LNCaP clone FGC (cell line): ENCODE measurements at regions not wholly inside any gene's neighbourhood (a gene's known extent, or its start where the extent isn't known, plus 50 kb on each side); places are given as distances from the start of the nearest gene placed in this dataset.

Experiments used
- DNase-seq: peaks from one replicate; pipeline ENCODE4 v3.0.0-alpha.2; 2011; ENCODE audit warnings: low read depth
- H3K4me3 ChIP-seq: 2 replicates; pipeline ENCODE4 v1.5.1; 2011; ENCODE audit warnings: mild to moderate bottlenecking, low read depth, low read length, control low read depth
- TF ChIP-seq, protein P1 (sequence below): IDR thresholded peaks from 2 replicates; pipeline ENCODE4 v1.5.1; 2012; ENCODE audit warnings: mild to moderate bottlenecking; ENCODE audit not compliant: control insufficient read depth, insufficient read depth; ENCODE audit errors: extremely low read depth

- H3K4me3 ChIP-seq, result no peak overlapping the region
- no peak for DNase-seq
- TF ChIP-seq, protein P1, sequence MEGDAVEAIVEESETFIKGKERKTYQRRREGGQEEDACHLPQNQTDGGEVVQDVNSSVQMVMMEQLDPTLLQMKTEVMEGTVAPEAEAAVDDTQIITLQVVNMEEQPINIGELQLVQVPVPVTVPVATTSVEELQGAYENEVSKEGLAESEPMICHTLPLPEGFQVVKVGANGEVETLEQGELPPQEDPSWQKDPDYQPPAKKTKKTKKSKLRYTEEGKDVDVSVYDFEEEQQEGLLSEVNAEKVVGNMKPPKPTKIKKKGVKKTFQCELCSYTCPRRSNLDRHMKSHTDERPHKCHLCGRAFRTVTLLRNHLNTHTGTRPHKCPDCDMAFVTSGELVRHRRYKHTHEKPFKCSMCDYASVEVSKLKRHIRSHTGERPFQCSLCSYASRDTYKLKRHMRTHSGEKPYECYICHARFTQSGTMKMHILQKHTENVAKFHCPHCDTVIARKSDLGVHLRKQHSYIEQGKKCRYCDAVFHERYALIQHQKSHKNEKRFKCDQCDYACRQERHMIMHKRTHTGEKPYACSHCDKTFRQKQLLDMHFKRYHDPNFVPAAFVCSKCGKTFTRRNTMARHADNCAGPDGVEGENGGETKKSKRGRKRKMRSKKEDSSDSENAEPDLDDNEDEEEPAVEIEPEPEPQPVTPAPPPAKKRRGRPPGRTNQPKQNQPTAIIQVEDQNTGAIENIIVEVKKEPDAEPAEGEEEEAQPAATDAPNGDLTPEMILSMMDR, result no peak
These were observed 553.8 kb downstream of the TFEC start for GRCh38 chr7:115476671-115477181.

DNA sequence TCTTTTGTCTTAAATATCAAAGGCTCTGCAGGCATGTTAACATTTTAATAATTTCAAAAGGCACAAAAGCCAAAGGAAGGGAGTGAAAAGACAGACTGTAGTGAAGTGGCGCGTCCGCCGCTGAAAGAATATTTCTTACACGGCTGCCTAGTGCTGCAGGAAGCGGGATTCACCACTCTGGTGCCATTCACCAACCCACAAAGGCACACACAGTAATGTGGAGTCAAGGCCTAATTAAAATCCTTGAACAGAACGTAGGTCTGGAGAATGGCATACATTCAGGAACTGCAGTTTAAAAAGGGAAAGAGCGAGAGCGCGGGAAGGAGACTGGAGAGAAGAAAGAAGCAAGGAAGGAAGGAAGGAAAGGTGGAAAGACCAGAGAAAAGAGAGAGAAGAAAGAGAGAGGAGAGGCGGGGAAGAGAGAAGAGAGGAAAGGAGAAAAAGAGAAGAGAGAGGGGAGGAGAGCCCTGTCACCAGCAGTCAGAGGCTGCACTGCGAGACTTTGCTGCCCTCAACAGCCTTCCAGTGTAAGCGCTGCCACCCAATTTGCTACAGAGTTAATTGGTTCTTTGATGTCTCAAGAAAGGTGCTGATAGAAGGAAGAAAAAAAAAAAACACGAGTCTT, 554.0 kb downstream of the MDFIC start:
- TF ChIP-seq, protein P1, result peak; percentile 62
- no peak overlapping the region for H3K4me3 ChIP-seq
- no peak for DNase-seq

DNA sequence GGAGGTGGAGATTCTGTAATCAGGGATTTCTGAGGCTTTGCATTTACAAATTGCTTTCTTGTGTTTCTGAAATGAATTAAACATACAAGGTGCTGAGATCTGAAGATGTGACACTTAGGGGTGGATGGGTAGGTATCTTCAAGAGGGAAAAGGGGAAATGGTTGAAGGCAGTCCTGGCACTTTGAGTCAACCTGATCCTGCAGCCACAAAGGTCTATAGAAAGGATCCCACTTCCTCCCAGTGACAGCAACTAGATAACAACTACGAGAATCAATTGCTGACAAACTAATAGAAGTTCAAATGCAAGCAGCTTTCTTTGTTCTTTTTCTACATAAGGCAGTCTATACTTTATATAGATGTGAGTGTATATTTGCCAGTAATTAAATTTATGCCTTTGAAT, 553.3 kb downstream of the MDFIC start:
- no peak overlapping the region for H3K4me3 ChIP-seq
- TF ChIP-seq, protein P1, result no peak
- DNase-seq, result no peak

- H3K4me3 ChIP-seq, result no peak overlapping the region
- TF ChIP-seq, protein P1, result no peak
- DNase-seq, result no peak
These were observed 552.2 kb downstream of the MDFIC start for GRCh38 chr7:115474137-115474536.

GRCh38 chr7:115471891-115472290, 550.0 kb downstream of the MDFIC start:
- no peak for DNase-seq
- TF ChIP-seq, protein P1, result no peak
- H3K4me3 ChIP-seq, result no peak overlapping the region

- TF ChIP-seq, protein P1, result no peak
- H3K4me3 ChIP-seq, result no peak overlapping the region
- no peak for DNase-seq
These were observed 540.6 kb downstream of the MDFIC start for GRCh38 chr7:115462301-115463015.
